OCI-LY7 (cell line): ENCODE measurements at regions not wholly inside any gene's neighbourhood (a gene's known extent, or its start where the extent isn't known, plus 50 kb on each side); places are given as distances from the start of the nearest gene placed in this dataset.

ENCODE experiments used
- BruUV-seq: library from RNA; stranded (reverse); fragments of 400-500 nt; replicated peaks from 2 replicates; lab custom pipeline; 2021; lab: Mats Ljungman, UMichigan
- CTCF ChIA-PET: fragments of 300-600 bp; sonication (Branson Sonifier 250); formaldehyde crosslinking; loops from one replicate; lab custom pipeline; 2022; ENCODE audit warnings: antibody characterized with exemption; ENCODE audit not compliant: unreplicated experiment; lab: Charles Lee
- POLR2A ChIA-PET: fragments of 300-600 bp; sonication (Branson Sonifier 250); formaldehyde crosslinking; loops from one replicate; lab custom pipeline; 2022; ENCODE audit warnings: antibody characterized with exemption; lab: Charles Lee
- DNase-seq: peaks from one replicate; pipeline ENCODE4 v3.0.0-alpha.2; 2015; ENCODE audit warnings: low spot score
- H2AFZ ChIP-seq: fragments of 200-600 bp; sonication (generic), shearing (Covaris generic); 2 replicates; pipeline ENCODE4 v1.6.1; 2014; ENCODE audit warnings: mild to moderate bottlenecking, antibody characterized with exemption, low read length, moderate library complexity
- H3K27ac ChIP-seq: fragments of 200-600 bp; sonication (generic); 2 replicates; pipeline ENCODE4 v1.5.1; 2014; ENCODE audit warnings: mixed run types, low read depth, mild to moderate bottlenecking, moderate library complexity, low read length, inconsistent platforms; ENCODE audit not compliant: poor library complexity, severe bottlenecking
- H3K36me3 ChIP-seq: fragments of 200-600 bp; sonication (generic); 2 replicates; pipeline ENCODE4 v1.6.1; 2014; ENCODE audit warnings: mild to moderate bottlenecking, antibody characterized with exemption, low read length, moderate library complexity, mixed read lengths; ENCODE audit not compliant: insufficient read depth
- H3K4me1 ChIP-seq: fragments of 200-600 bp; sonication (generic); 2 replicates; pipeline ENCODE4 v1.5.1; 2014; ENCODE audit warnings: mild to moderate bottlenecking, low read length; ENCODE audit not compliant: insufficient read depth, poor library complexity, severe bottlenecking
- H3K4me2 ChIP-seq: fragments of 200-600 bp; sonication (generic); 2 replicates; pipeline ENCODE4 v1.6.1; 2014; ENCODE audit warnings: mild to moderate bottlenecking, low read length
- H3K4me3 ChIP-seq: fragments of 200-600 bp; sonication (generic); 2 replicates; pipeline ENCODE4 v1.5.1; 2014; ENCODE audit warnings: mild to moderate bottlenecking, low read depth, low read length; ENCODE audit not compliant: poor library complexity, severe bottlenecking
- H3K79me2 ChIP-seq: fragments of 200-600 bp; sonication (generic); 2 replicates; pipeline ENCODE4 v1.6.1; 2016; ENCODE audit warnings: low read depth, mild to moderate bottlenecking, low read length, moderate library complexity, mixed read lengths; ENCODE audit not compliant: insufficient read depth
- H3K9me2 ChIP-seq: fragments of 200-600 bp; sonication (generic); 2 replicates; pipeline ENCODE4 v1.6.1; 2016; ENCODE audit warnings: mild to moderate bottlenecking, low read length, mixed read lengths; ENCODE audit not compliant: insufficient read depth
- H3K9me3 ChIP-seq: fragments of 200-600 bp; sonication (generic); 2 replicates; pipeline ENCODE4 v1.6.1; 2014; ENCODE audit warnings: mild to moderate bottlenecking, mixed run types, low read length, mixed read lengths
- H4K20me1 ChIP-seq: fragments of 200-600 bp; sonication (generic); 2 replicates; pipeline ENCODE4 v1.6.1; 2014; ENCODE audit warnings: mild to moderate bottlenecking, antibody characterized with exemption, low read length, moderate library complexity, mixed read lengths; ENCODE audit not compliant: insufficient read depth
- EZH2phosphoT487 ChIP-seq: fragments of 200-600 bp; sonication (generic); IDR thresholded peaks from 2 replicates; pipeline ENCODE4 v1.6.1; 2018; ENCODE audit warnings: low read depth, borderline replicate concordance, mild to moderate bottlenecking, mixed run types, antibody characterized with exemption, low read length, moderate library complexity, mixed read lengths
- intact Hi-C: fragments of 100-400 bp; cut with micrococcal nuclease; formaldehyde crosslinking; loops from one replicate; pipeline ENCODE4 v1.10.0; 2022; ENCODE audit not compliant: unreplicated experiment
- TF ChIP-seq, protein P1 (sequence below): fragments of 200-600 bp; sonication (generic); conservative IDR thresholded peaks from 2 replicates; pipeline ENCODE4 v1.5.1; 2014; ENCODE audit warnings: mild to moderate bottlenecking, antibody characterized with exemption, low read length, moderate library complexity, mixed read lengths

GRCh38 chr18:44537526-44537925 lies 143.2 kb upstream of the SETBP1 start:
- Histone ChIP-seq H3K9me2 (no peaks in the 10 kb centered on the region), H2AFZ (no peak overlapping the region), H3K27ac (no peak overlapping the region), H3K4me2 (no peak overlapping the region), H3K4me3 (no peak overlapping the region), H3K36me3 (no peaks in the 10 kb centered on the region), H4K20me1 (no peaks in the 10 kb centered on the region), H3K4me1 (no peaks in the 10 kb centered on the region), H3K79me2 (no peaks in the 10 kb centered on the region), H3K9me3 (no peaks in the 10 kb centered on the region)
- POLR2A ChIA-PET = no interaction called here
- intact Hi-C loops = no loop called here
- TF ChIP-seq, protein P1, sequence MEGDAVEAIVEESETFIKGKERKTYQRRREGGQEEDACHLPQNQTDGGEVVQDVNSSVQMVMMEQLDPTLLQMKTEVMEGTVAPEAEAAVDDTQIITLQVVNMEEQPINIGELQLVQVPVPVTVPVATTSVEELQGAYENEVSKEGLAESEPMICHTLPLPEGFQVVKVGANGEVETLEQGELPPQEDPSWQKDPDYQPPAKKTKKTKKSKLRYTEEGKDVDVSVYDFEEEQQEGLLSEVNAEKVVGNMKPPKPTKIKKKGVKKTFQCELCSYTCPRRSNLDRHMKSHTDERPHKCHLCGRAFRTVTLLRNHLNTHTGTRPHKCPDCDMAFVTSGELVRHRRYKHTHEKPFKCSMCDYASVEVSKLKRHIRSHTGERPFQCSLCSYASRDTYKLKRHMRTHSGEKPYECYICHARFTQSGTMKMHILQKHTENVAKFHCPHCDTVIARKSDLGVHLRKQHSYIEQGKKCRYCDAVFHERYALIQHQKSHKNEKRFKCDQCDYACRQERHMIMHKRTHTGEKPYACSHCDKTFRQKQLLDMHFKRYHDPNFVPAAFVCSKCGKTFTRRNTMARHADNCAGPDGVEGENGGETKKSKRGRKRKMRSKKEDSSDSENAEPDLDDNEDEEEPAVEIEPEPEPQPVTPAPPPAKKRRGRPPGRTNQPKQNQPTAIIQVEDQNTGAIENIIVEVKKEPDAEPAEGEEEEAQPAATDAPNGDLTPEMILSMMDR = no peak
- no TSS peak for BruUV-seq
- no peak for DNase-seq
- CTCF ChIA-PET = no interaction called here

DNA sequence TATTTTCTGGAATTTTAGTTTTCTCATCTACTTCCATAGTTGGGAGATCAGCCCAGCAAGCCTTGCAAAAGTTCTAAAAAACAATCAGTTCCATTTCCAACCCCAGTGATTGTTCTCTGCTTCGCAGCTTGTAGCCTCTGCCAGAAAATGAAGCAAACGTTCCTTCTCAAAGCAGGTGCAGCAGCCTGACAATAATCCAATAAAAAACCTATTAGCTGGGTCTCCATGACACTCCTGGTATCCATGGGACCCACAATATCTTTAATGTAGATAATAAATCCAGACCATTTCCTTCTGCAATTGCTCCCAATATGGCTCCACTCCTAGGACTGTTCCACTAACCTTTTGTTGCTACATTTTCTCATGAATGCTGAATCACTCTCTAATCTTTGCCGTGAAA lies 140.8 kb upstream of the SETBP1 start:
- BruUV-seq = no TSS peak
- intact Hi-C loops = no loop called here
- ChIA-PET POLR2A (no interaction called here), CTCF (no interaction called here)
- no peaks in the 10 kb centered on the region for H3K9me2 ChIP-seq
- TF ChIP-seq, protein P1 = no peak
- TF ChIP-seq EZH2phosphoT487 = no peak
- H2AFZ ChIP-seq = no peak overlapping the region
- H4K20me1 ChIP-seq = no peaks in the 10 kb centered on the region
- no peaks in the 10 kb centered on the region for H3K36me3 ChIP-seq
- no peak overlapping the region for H3K27ac ChIP-seq
- no peaks in the 10 kb centered on the region for H3K79me2 ChIP-seq
- H3K4me1 ChIP-seq = no peaks in the 10 kb centered on the region
- no peak for DNase-seq
- H3K9me3 ChIP-seq = no peaks in the 10 kb centered on the region
- H3K4me2 ChIP-seq = no peak overlapping the region
- H3K4me3 ChIP-seq = no peak overlapping the region

DNA sequence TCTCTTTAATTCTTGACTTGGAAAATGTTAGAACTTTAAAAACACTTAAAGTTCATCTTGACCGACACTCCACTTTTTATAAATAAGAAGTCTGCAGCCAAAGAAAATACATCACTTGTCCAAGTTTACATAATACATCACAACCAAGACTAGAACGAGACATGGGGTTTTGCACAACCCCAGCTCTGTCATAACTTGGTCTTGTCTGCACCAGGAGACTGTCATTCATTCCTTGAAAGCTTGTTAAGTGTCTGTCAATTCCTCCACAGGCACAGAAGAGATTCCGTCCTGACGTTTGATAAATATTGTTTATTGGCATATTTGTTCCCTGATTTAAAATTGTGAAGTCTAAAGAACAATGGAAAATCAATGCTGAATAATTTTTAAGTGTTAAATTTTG lies 139.5 kb upstream of the SETBP1 start:
- H3K4me3 ChIP-seq = no peak overlapping the region
- no peaks in the 10 kb centered on the region for H3K4me1 ChIP-seq
- intact Hi-C loops = no loop called here
- ChIA-PET POLR2A (interaction anchor here (0.5 kb wide), 1 partner anchor 707 kb away, joined by 3 read pairs; no protein-coding TSS in a partner anchor), CTCF (no interaction called here)
- no peaks in the 10 kb centered on the region for H4K20me1 ChIP-seq
- no peaks in the 10 kb centered on the region for H3K36me3 ChIP-seq
- no peak overlapping the region for H3K27ac ChIP-seq
- H3K4me2 ChIP-seq = no peak overlapping the region
- no peaks in the 10 kb centered on the region for H3K9me2 ChIP-seq
- DNase-seq = no peak
- H3K79me2 ChIP-seq = no peaks in the 10 kb centered on the region
- BruUV-seq = no TSS peak
- H2AFZ ChIP-seq = no peak overlapping the region
- TF ChIP-seq, protein P1 = no peak
- TF ChIP-seq EZH2phosphoT487 = no peak
- H3K9me3 ChIP-seq = no peaks in the 10 kb centered on the region
